Naive thymus-derived CD4-positive, alpha-beta T cell (primary cell): ENCODE measurements at regions not wholly inside any gene's neighbourhood (a gene's known extent, or its start where the extent isn't known, plus 50 kb on each side); places are given as distances from the start of the nearest gene placed in this dataset.

Experiments used
- ATAC-seq: fragments of 150-1000 bp; cut with Tn5 transposase; 2 replicates; pipeline ENCODE4 v1.10.0; 2021; ENCODE audit warnings: mild to moderate bottlenecking, moderate library complexity
- CTCF ChIA-PET: fragments of 350-600 bp; sonication (Branson Sonifier 250); formaldehyde crosslinking; loops from one replicate; lab custom pipeline; 2021; ENCODE audit warnings: antibody characterized with exemption; lab: Charles Lee
- POLR2A ChIA-PET: fragments of 350-600 bp; sonication (Branson Sonifier 250); formaldehyde crosslinking; loops from one replicate; lab custom pipeline; 2021; ENCODE audit warnings: antibody characterized with exemption, inconsistent platforms; lab: Charles Lee
- DNase-seq, 9 donors: peaks; one replicate each; pipeline versions ENCODE4 v3.0.0 to v3.0.0-alpha.2; 2020 to 2022; ENCODE audit warnings: mixed read lengths in 1 of 9
- H3K27ac ChIP-seq: one replicate; pipeline ENCODE4 v1.7.0; 2013; ENCODE audit warnings: mild to moderate bottlenecking, low read depth, low read length, moderate library complexity
- H3K27me3 ChIP-seq, 2 donors: one replicate each; pipeline ENCODE4 v1.7.0; 2013; ENCODE audit warnings: low read length in 2 of 2, mild to moderate bottlenecking in 2 of 2, moderate library complexity in 2 of 2; ENCODE audit not compliant: control insufficient read depth in 2 of 2, insufficient read depth in 2 of 2
- H3K36me3 ChIP-seq, 3 experiments: 1 replicate in 2 of 3; 2 replicates in 1 of 3; pipeline ENCODE4 v1.7.0; 2013; ENCODE audit warnings: low read length in 3 of 3, mild to moderate bottlenecking in 3 of 3, moderate library complexity in 1 of 3; ENCODE audit not compliant: insufficient read depth in 3 of 3, control insufficient read depth in 2 of 3
- H3K4me1 ChIP-seq, 2 donors: one replicate each; pipeline ENCODE4 v1.7.0; 2013; ENCODE audit warnings: low read length in 2 of 2, mild to moderate bottlenecking in 2 of 2, moderate library complexity in 1 of 2; ENCODE audit not compliant: control insufficient read depth in 2 of 2, insufficient read depth in 2 of 2
- H3K4me3 ChIP-seq: 2 replicates; pipeline ENCODE4 v1.7.0; 2013; ENCODE audit warnings: mild to moderate bottlenecking, low read length
- H3K9me3 ChIP-seq, 3 experiments: 1 replicate in 2 of 3; 2 replicates in 1 of 3; pipeline ENCODE4 v1.7.0; 2013; ENCODE audit warnings: low read length in 3 of 3; ENCODE audit not compliant: control insufficient read depth in 2 of 3
- H3K27ac Mint-ChIP-seq, 9 donors: one replicate each; pipeline ENCODE4 v1.8.0; 2020 to 2022; ENCODE audit warnings: mixed read lengths in 9 of 9, mild to moderate bottlenecking in 8 of 9, moderate library complexity in 5 of 9, inconsistent platforms in 2 of 9
- H3K27me3 Mint-ChIP-seq, 5 donors: one replicate each; pipeline ENCODE4 v1.8.0; 2021 to 2022; ENCODE audit warnings: mixed read lengths in 5 of 5, mild to moderate bottlenecking in 1 of 5
- H3K36me3 Mint-ChIP-seq, 5 donors: one replicate each; pipeline ENCODE4 v1.8.0; 2020 to 2022; ENCODE audit warnings: mixed read lengths in 5 of 5, mild to moderate bottlenecking in 3 of 5, inconsistent platforms in 1 of 5
- H3K4me1 Mint-ChIP-seq, 7 donors: one replicate each; pipeline ENCODE4 v1.8.0; 2020 to 2022; ENCODE audit warnings: mixed read lengths in 7 of 7, mild to moderate bottlenecking in 3 of 7, inconsistent platforms in 1 of 7
- H3K4me3 Mint-ChIP-seq, 10 donors: one replicate each; pipeline ENCODE4 v1.8.0; 2020 to 2022; ENCODE audit warnings: mild to moderate bottlenecking in 10 of 10, mixed read lengths in 10 of 10, moderate library complexity in 6 of 10, inconsistent platforms in 2 of 10
- H3K9me3 Mint-ChIP-seq, 11 donors: one replicate each; pipeline ENCODE4 v1.8.0; 2020 to 2022; ENCODE audit warnings: mixed read lengths in 11 of 11, mild to moderate bottlenecking in 4 of 11, inconsistent platforms in 1 of 11, moderate library complexity in 1 of 11
- intact Hi-C, 2 donors: fragments of 100-400 bp; cut with micrococcal nuclease; formaldehyde crosslinking; loops; one replicate each; pipeline ENCODE4 v1.15.1; 2023

DNA sequence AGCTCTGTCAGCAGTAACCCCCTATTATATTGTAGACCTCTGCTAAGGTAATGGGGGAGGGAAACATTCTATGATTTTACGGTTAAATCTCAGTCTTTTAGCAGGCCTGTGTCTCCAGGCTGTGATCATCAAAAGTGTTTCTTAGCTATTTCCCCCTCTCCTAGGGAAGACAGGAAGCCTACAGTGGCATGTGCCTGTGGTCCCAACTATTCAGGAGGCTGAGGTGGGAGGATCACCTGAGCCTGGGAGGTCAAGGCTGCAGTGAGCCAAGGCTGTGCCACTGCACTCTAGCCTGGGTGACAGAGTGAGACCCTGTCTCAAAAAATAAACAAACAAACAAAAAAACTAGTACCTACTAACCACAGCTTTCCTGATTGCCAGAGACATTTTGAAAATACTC is 67.9 kb downstream of the DNAAF9 start:
- no peak overlapping the region for H3K4me3 ChIP-seq
- H3K27me3 ChIP-seq, result no peaks in the 10 kb centered on the region
- H3K9me3 Mint-ChIP-seq, result no peaks in the 10 kb centered on the region
- H3K9me3 ChIP-seq, result no peaks in the 10 kb centered on the region
- intact Hi-C loops, result no loop called here
- ATAC-seq (no peak), DNase-seq (no peak)
- no peak overlapping the region for H3K27ac Mint-ChIP-seq
- H3K4me1 Mint-ChIP-seq, result no peaks in the 10 kb centered on the region
- H3K36me3 ChIP-seq, result peaks cover 0 to 5% (median 0%) of the 10 kb centered on the region in 3 experiments
- no peaks in the 10 kb centered on the region for H3K27me3 Mint-ChIP-seq
- POLR2A ChIA-PET, result no interaction called here
- no peaks in the 10 kb centered on the region for H3K4me1 ChIP-seq
- peaks cover 2 to 26% (median 13%) of the 10 kb centered on the region in 5 donors for H3K36me3 Mint-ChIP-seq
- CTCF ChIA-PET, result no interaction called here
- H3K27ac ChIP-seq, result no peak overlapping the region
- no peak overlapping the region for H3K4me3 Mint-ChIP-seq

DNA sequence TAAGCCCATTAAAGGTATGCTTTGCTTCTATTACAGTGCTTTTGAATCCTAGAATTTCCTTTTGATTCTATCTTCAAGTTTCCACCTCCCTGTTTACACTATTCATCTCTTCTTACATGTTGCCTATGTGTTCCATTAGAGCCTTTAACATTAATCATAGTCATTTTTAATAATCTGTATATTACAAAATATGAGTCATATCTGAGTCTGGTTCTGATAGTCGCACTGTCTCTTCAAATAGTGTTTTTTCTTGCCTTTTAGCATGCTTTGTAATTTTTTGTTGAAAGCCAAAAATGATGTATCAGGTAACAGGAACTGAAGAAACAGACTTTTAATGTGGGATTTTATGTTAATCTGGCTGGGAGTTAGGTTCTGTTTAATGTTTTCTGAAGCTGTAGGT is 68.4 kb downstream of the DNAAF9 start:
- H3K9me3 Mint-ChIP-seq, result no peaks in the 10 kb centered on the region
- no peak overlapping the region for H3K4me3 ChIP-seq
- CTCF ChIA-PET, result no interaction called here
- DNase-seq, result no peak
- intact Hi-C loops, result no loop called here
- no peaks in the 10 kb centered on the region for H3K27me3 Mint-ChIP-seq
- H3K36me3 ChIP-seq, result peaks cover 0 to 5% (median 0%) of the 10 kb centered on the region in 3 experiments
- no peaks in the 10 kb centered on the region for H3K4me1 ChIP-seq
- H3K27ac Mint-ChIP-seq, result no peak overlapping the region
- no peaks in the 10 kb centered on the region for H3K4me1 Mint-ChIP-seq
- no peaks in the 10 kb centered on the region for H3K9me3 ChIP-seq
- H3K36me3 Mint-ChIP-seq, result peaks cover 2 to 29% (median 13%) of the 10 kb centered on the region in 5 donors
- POLR2A ChIA-PET, result no interaction called here
- no peak for ATAC-seq
- H3K4me3 Mint-ChIP-seq, result no peak overlapping the region
- no peak overlapping the region for H3K27ac ChIP-seq
- H3K27me3 ChIP-seq, result no peaks in the 10 kb centered on the region

DNA sequence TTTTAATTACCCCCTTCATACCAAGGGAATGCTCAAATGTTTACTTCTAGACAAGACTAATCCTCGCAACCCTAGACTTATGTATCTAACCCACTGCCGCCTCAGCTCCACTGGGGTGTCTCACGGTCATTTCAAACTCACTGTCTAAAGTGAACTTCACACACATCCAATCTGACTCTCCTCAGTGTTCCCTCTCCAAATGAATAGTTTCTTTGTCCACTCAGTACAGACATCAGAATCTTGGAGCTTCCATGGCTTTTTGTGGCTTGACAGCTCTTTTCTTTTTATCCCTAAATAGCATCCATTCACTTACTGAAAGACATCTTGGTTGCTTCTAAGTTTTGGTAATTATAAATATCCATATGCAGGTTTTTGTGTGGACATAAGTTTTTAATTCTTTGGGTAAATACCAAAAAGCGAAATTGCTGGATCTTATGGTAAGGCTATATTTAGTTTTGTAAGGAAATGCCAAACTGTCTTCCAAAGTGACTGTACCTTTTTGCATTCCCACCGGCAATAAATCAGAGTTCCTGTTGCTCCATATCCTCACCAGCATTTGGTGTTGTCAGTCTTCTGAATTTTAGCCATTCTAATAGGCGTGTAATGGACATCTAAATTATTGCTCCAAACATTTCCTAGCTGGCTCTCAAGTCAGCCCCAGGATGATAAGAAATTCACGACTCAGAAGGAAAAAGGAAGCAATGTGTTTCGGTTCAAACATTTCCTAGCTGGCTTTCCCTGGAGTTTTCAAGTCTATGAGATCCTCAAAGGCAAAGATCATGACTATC is 73.1 kb downstream of the DNAAF9 start:
- H3K27me3 Mint-ChIP-seq, result no peaks in the 10 kb centered on the region
- no peak overlapping the region for H3K4me3 ChIP-seq
- H3K4me1 ChIP-seq, result no peaks in the 10 kb centered on the region
- ATAC-seq (no peak), DNase-seq (no peak)
- no peak overlapping the region for H3K27ac Mint-ChIP-seq
- H3K4me1 Mint-ChIP-seq, result peaks cover 6 to 13% (median 9%) of the 10 kb centered on the region in 7 donors
- intact Hi-C loops, result no loop called here
- no peak overlapping the region for H3K27ac ChIP-seq
- peaks cover 2 to 38% (median 13%) of the 10 kb centered on the region in 5 donors for H3K36me3 Mint-ChIP-seq
- H3K27me3 ChIP-seq, result no peaks in the 10 kb centered on the region
- POLR2A ChIA-PET, result interaction anchor here (0.6 kb wide), 2 partner anchors 15 to 1341 kb away, joined by 4 to 8 read pairs; no protein-coding TSS in a partner anchor
- H3K9me3 Mint-ChIP-seq, result no peaks in the 10 kb centered on the region
- no peaks in the 10 kb centered on the region for H3K9me3 ChIP-seq
- H3K36me3 ChIP-seq, result no peaks in the 10 kb centered on the region
- no peak overlapping the region for H3K4me3 Mint-ChIP-seq
- CTCF ChIA-PET, result no interaction called here

DNA sequence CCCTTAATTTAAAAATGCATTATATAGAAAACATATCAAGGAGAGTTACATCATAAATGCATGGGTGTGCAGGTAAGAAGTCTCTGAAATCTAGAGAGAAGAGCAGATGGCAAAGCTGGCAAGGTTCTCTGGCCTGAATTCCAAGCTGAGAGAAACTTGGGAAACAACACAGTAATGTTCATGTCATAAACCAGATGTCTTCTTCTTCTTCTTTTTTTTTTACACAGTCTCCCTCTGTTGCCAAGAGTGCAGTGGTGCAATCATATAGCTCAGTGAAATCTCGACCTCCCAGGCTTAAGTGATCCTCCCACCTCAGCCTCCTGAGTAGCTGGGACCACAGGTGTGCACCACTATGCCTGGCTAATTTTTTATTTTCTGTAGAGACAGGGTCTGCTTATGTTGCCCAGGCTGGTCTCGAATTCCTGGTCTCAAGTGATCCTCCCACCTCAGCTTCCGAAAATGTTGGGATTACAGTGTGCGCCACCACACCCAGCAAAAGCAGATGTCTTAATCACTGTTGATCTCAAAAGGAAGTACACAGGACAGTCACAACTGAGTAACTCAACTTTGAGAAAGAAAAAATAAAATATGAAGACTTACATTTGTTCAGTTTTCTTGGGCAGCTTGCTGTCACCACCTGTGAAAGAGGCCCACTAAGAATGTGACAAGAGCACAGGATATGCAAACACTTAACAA is 77.3 kb downstream of the DNAAF9 start:
- Histone ChIP-seq H3K36me3 (no peaks in the 10 kb centered on the region), H3K27ac (no peak overlapping the region), H3K4me3 (no peak overlapping the region), H3K9me3 (no peaks in the 10 kb centered on the region), H3K4me1 (peaks cover 0 to 10% of the 10 kb centered on the region in 2 donors), H3K27me3 (no peaks in the 10 kb centered on the region)
- ChIA-PET POLR2A (interaction anchor here (0.6 to 0.7 kb wide), 2 partner anchors 177 to 504 kb away, joined by 3 read pairs; no protein-coding TSS in a partner anchor), CTCF (interaction anchor here (0.7 to 1.1 kb wide), 3 partner anchors 10 to 1372 kb away, joined by 3 to 8 read pairs (median 3); no protein-coding TSS in a partner anchor)
- ATAC-seq, result no peak
- Mint-ChIP-seq H3K4me3 (no peak overlapping the region), H3K9me3 (no peaks in the 10 kb centered on the region), H3K36me3 (peaks cover 0 to 29% (median 4%) of the 10 kb centered on the region in 5 donors), H3K27me3 (no peaks in the 10 kb centered on the region), H3K27ac (peak overlapping the region in 5 of 9 donors; percentile 18 to 81 (median 67)), H3K4me1 (peaks cover 14 to 37% (median 23%) of the 10 kb centered on the region in 7 donors)
- peak in 2 of 9 donors; percentile 8 to 13 for DNase-seq
- intact Hi-C loops, result no loop called here

DNA sequence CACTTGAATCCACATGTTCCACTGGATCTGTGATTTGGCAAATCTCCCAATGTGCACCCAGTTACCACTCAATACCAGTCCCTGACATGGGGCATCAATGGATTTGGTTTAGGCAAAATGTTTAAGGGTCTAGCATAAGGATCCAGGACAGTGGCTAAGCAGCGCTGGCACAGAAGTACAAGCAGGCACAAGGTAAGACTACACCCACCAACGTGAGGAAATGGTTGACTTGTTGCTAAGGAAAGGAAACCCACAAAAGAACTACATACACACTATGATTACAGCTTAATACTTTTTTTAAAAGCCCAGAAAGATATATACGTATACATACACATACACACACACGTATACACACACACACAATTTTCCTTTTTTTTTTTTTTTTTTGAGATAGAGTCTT is 79.0 kb downstream of the DNAAF9 start:
- Mint-ChIP-seq H3K27me3 (no peaks in the 10 kb centered on the region), H3K9me3 (no peaks in the 10 kb centered on the region), H3K27ac (peak overlapping the region in 7 of 9 donors; percentile 33 to 92 (median 65)), H3K36me3 (peaks cover 0 to 20% (median 1%) of the 10 kb centered on the region in 5 donors), H3K4me1 (peaks cover 14 to 42% (median 27%) of the 10 kb centered on the region in 7 donors), H3K4me3 (peak overlapping the region; percentile 22 to 69 (median 58))
- Histone ChIP-seq H3K27me3 (no peaks in the 10 kb centered on the region), H3K9me3 (no peaks in the 10 kb centered on the region), H3K4me3 (no peak overlapping the region), H3K27ac (no peak overlapping the region), H3K4me1 (peaks cover 0 to 10% of the 10 kb centered on the region in 2 donors), H3K36me3 (peaks cover 0 to 3% (median 0%) of the 10 kb centered on the region in 3 experiments)
- ATAC-seq, result peak; percentile 76
- DNase-seq, result peak in 6 of 9 donors; percentile 22 to 61 (median 43)
- POLR2A ChIA-PET, result no interaction called here
- CTCF ChIA-PET, result interaction anchor here (0.7 to 0.9 kb wide), 3 partner anchors 96 to 639 kb away, joined by 3 to 6 read pairs (median 3); no protein-coding TSS in a partner anchor
- intact Hi-C loops, result no loop called here

DNA sequence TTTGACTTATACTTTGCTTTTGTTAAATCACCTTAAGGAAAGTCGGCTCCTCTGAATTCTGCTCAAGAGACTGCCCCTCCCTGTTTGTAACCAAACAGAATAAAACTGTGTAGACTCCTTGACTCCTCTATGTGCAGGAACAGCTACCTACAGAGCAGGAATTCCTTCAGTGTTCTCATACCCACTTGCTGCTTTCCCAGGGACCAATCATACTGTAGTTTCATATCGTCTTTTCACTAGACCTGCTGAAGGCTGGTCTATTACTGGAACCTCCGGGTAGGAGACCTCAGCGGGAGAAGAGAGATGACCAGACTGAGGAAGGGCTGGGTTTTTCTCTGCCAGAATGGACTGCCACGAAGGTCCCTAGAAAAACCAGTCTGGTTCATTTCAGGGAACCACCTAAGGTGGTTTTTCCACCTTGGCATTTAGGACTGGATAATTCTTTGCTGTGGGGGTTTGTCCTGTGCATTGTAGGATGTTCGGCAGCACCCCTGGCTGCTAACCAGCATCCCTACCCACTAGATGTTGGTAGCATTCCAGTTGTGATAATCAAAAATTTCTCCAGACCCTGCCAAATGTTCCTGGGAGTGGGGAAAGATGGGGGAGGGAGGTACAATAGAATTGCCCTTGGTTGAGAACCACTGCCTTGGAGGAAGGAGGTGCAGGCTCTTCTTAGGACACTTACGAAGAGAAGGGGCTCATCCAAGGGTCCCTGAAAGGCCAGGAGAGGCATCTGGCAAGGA is 80.5 kb downstream of the DNAAF9 start:
- CTCF ChIA-PET, result no interaction called here
- Mint-ChIP-seq H3K4me3 (peak overlapping the region in 3 of 10 donors; percentile 19 to 41 (median 26)), H3K4me1 (peaks cover 14 to 44% (median 27%) of the 10 kb centered on the region in 7 donors), H3K36me3 (peaks cover 0 to 22% (median 1%) of the 10 kb centered on the region in 5 donors), H3K27me3 (no peaks in the 10 kb centered on the region), H3K9me3 (no peaks in the 10 kb centered on the region), H3K27ac (peak overlapping the region in 5 of 9 donors; percentile 18 to 81 (median 37))
- H3K4me3 ChIP-seq, result no peak overlapping the region
- POLR2A ChIA-PET, result no interaction called here
- no peak for DNase-seq
- intact Hi-C loops, result no loop called here
- H3K36me3 ChIP-seq, result peaks cover 0 to 3% (median 0%) of the 10 kb centered on the region in 3 experiments
- ATAC-seq, result no peak
- no peak overlapping the region for H3K27ac ChIP-seq
- H3K27me3 ChIP-seq, result no peaks in the 10 kb centered on the region
- peaks cover 0 to 10% of the 10 kb centered on the region in 2 donors for H3K4me1 ChIP-seq
- H3K9me3 ChIP-seq, result no peaks in the 10 kb centered on the region
